Keratinocyte (primary cell): ENCODE measurements at regions not wholly inside any gene's neighbourhood (a gene's known extent, or its start where the extent isn't known, plus 50 kb on each side); places are given as distances from the start of the nearest gene placed in this dataset.

Experiments used
- DNase-seq: peaks from one replicate; pipeline ENCODE4 v3.0.0-alpha.2; 2011; ENCODE audit warnings: low read depth, missing footprints, low spot score
- FAIRE-seq: peaks from 2 replicates; lab custom pipeline; 2011; peaks lifted over from hg19 to GRCh38; lab: Jason Lieb, UNC
- H2AFZ ChIP-seq: 2 replicates; pipeline ENCODE4 v1.6.0; 2012; ENCODE audit warnings: low read length, control low read depth, inconsistent platforms; ENCODE audit not compliant: control insufficient read depth
- H3K27ac ChIP-seq: 2 replicates; pipeline ENCODE4 v1.5.1; 2011; ENCODE audit warnings: low read length; ENCODE audit not compliant: control insufficient read depth, insufficient read depth
- H3K27me3 ChIP-seq: 3 replicates; pipeline ENCODE4 v1.6.0; 2011; ENCODE audit warnings: low read length; ENCODE audit not compliant: control insufficient read depth, insufficient read depth; ENCODE audit errors: extremely low read depth
- H3K36me3 ChIP-seq, 2 experiments: 2 replicates in 1 of 2; 3 replicates in 1 of 2; pipeline ENCODE4 v1.5.1; 2011; ENCODE audit warnings: low read length in 2 of 2, mild to moderate bottlenecking in 1 of 2; ENCODE audit not compliant: control insufficient read depth in 2 of 2, insufficient read depth in 2 of 2; ENCODE audit errors: extremely low read depth in 1 of 2
- H3K4me1 ChIP-seq: 3 replicates; pipeline ENCODE4 v1.5.1; 2011; ENCODE audit warnings: low read length; ENCODE audit not compliant: control insufficient read depth, insufficient read depth; ENCODE audit errors: extremely low read depth
- H3K4me2 ChIP-seq: 3 replicates; pipeline ENCODE4 v1.6.0; 2011; ENCODE audit warnings: low read depth, low read length; ENCODE audit not compliant: control insufficient read depth, insufficient read depth; ENCODE audit errors: extremely low read depth
- H3K4me3 ChIP-seq, 3 experiments: fragments of 200-600 bp in 1 of 3; sonication (generic) in 1 of 3; 2 replicates in 2 of 3; 3 replicates in 1 of 3; pipeline ENCODE4 v1.5.1; 2011 to 2016; ENCODE audit warnings: low read length in 3 of 3, mild to moderate bottlenecking in 3 of 3, control low read depth in 2 of 3, inconsistent platforms in 1 of 3, low read depth in 1 of 3, mixed read lengths in 1 of 3, mixed run types in 1 of 3, moderate library complexity in 1 of 3; ENCODE audit not compliant: control insufficient read depth in 2 of 3, insufficient read depth in 2 of 3; ENCODE audit errors: extremely low read depth in 1 of 3
- H3K79me2 ChIP-seq: 2 replicates; pipeline ENCODE4 v1.6.0; 2012; ENCODE audit warnings: low read length; ENCODE audit not compliant: control insufficient read depth, insufficient read depth
- H3K9ac ChIP-seq: 3 replicates; pipeline ENCODE4 v1.6.0; 2011; ENCODE audit warnings: low read length; ENCODE audit not compliant: control insufficient read depth, insufficient read depth; ENCODE audit errors: extremely low read depth
- H3K9me1 ChIP-seq: 3 replicates; pipeline ENCODE4 v1.6.0; 2011; ENCODE audit warnings: low read length; ENCODE audit not compliant: control insufficient read depth, insufficient read depth; ENCODE audit errors: extremely low read depth
- H3K9me3 ChIP-seq: 2 replicates; pipeline ENCODE4 v1.5.1; 2012; ENCODE audit warnings: low read depth, low read length; ENCODE audit not compliant: control insufficient read depth
- H4K20me1 ChIP-seq: 3 replicates; pipeline ENCODE4 v1.6.0; 2011; ENCODE audit warnings: low read length; ENCODE audit not compliant: control insufficient read depth, insufficient read depth; ENCODE audit errors: extremely low read depth
- EZH2 ChIP-seq: IDR thresholded peaks from one replicate; pipeline ENCODE4 v1.6.1; 2012; ENCODE audit warnings: inconsistent platforms, mild to moderate bottlenecking, low read length, moderate library complexity
- dilution Hi-C: fragments of 300-500 bp; cut with MboI; formaldehyde crosslinking; loops from one replicate; pipeline ENCODE4 v1.7.0; 2020; ENCODE audit warnings: low sequenced_read_pairs; ENCODE audit not compliant: extremely low pct_ligation_motif_present
- TF ChIP-seq, protein P1 (sequence below), 3 experiments: IDR thresholded peaks in 1 of 3; conservative IDR thresholded peaks in 1 of 3; optimal IDR thresholded peaks in 1 of 3; 2 replicates in 2 of 3; 3 replicates in 1 of 3; pipeline versions ENCODE3 to v1.5.1; 2011; ENCODE audit warnings: low read length in 3 of 3, mild to moderate bottlenecking in 3 of 3, moderate library complexity in 2 of 3, control low read depth in 1 of 3, inconsistent platforms in 1 of 3; ENCODE audit not compliant: insufficient read depth in 2 of 3; ENCODE audit errors: extremely low read depth in 1 of 3

DNA sequence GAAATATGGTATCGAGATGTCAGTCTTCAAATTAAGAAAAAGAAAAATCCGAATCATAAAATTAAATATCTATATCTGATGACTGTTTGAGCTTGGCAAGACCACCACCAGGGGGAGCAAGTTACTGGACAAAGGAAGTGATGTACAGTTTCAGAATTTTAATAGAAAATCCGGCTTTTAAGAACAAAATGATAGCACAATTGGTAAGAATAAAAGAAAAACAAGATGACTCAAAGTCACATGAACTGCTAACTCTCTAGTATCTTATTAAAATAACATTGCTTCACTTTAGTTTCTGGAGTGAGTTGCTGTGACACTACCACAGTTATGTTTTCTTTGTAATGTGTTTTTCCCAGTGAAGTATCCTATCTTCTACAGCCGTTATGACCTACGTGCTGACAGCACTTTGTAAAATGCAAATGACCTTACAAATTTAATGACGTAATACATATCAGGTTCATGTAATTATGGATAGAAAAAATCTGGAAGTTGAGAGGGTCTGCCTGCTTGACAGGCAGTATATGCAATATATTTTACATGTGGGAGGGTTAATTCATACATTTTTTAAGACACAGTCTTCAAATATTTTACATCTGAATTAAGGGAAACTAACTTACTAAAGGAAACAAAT is 405.3 kb upstream of the HS3ST5 start:
- Histone ChIP-seq H3K27me3 (no peaks in the 10 kb centered on the region), H3K9me1 (no peaks in the 10 kb centered on the region), H2AFZ (no peak overlapping the region), H3K4me1 (no peaks in the 10 kb centered on the region), H4K20me1 (no peaks in the 10 kb centered on the region), H3K9me3 (no peaks in the 10 kb centered on the region), H3K4me2 (no peak overlapping the region), H3K27ac (no peak overlapping the region), H3K4me3 (no peak overlapping the region), H3K36me3 (no peaks in the 10 kb centered on the region), H3K79me2 (no peaks in the 10 kb centered on the region), H3K9ac (no peak overlapping the region)
- FAIRE-seq (no peak), DNase-seq (peak; percentile 2)
- TF ChIP-seq, protein P1, sequence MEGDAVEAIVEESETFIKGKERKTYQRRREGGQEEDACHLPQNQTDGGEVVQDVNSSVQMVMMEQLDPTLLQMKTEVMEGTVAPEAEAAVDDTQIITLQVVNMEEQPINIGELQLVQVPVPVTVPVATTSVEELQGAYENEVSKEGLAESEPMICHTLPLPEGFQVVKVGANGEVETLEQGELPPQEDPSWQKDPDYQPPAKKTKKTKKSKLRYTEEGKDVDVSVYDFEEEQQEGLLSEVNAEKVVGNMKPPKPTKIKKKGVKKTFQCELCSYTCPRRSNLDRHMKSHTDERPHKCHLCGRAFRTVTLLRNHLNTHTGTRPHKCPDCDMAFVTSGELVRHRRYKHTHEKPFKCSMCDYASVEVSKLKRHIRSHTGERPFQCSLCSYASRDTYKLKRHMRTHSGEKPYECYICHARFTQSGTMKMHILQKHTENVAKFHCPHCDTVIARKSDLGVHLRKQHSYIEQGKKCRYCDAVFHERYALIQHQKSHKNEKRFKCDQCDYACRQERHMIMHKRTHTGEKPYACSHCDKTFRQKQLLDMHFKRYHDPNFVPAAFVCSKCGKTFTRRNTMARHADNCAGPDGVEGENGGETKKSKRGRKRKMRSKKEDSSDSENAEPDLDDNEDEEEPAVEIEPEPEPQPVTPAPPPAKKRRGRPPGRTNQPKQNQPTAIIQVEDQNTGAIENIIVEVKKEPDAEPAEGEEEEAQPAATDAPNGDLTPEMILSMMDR (optimal IDR thresholded peaks at IDR 0.05 in 1 of 3, IDR thresholded peaks at IDR 0.05 in 1 of 3, conservative IDR thresholded peaks at IDR 0.05 in 1 of 3; ENCODE audit: extremely low read depth in 1 of 3, insufficient read depth in 2 of 3, low read length in 3 of 3) = peak; percentile 36 to 60 (median 50)
- no peak for TF ChIP-seq EZH2
- dilution Hi-C loops = no loop called here

DNA sequence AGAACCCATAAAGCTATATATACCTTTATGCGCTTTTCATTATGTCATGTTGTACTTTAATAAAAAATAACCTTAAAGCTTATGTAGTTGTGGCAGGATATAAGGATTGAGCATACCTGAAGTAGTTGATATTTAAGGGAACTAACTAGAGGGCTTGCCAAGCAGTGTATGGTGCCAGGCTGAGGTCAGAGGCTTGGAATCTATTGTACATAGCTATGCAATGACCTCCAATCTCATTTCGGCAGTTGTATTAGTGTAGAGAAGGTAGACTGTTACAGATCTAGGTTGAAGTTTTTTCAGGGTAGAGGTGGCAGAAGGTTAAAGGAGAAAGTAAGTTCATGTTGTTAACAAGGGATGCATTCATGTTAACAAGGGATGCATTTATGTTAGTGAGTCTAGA is 397.7 kb upstream of the HS3ST5 start:
- no peaks in the 10 kb centered on the region for H3K9me3 ChIP-seq
- H3K79me2 ChIP-seq = no peaks in the 10 kb centered on the region
- no peaks in the 10 kb centered on the region for H3K4me1 ChIP-seq
- H4K20me1 ChIP-seq = no peaks in the 10 kb centered on the region
- H3K9ac ChIP-seq = no peak overlapping the region
- dilution Hi-C loops = no loop called here
- FAIRE-seq (no peak), DNase-seq (no peak)
- H2AFZ ChIP-seq = no peak overlapping the region
- no peak overlapping the region for H3K27ac ChIP-seq
- no peak overlapping the region for H3K4me3 ChIP-seq
- TF ChIP-seq, protein P1 (optimal IDR thresholded peaks at IDR 0.05 in 1 of 3, IDR thresholded peaks at IDR 0.05 in 1 of 3, conservative IDR thresholded peaks at IDR 0.05 in 1 of 3; ENCODE audit: extremely low read depth in 1 of 3, insufficient read depth in 2 of 3, low read length in 3 of 3) = no peak
- TF ChIP-seq EZH2 = no peak
- no peaks in the 10 kb centered on the region for H3K9me1 ChIP-seq
- no peaks in the 10 kb centered on the region for H3K27me3 ChIP-seq
- no peak overlapping the region for H3K4me2 ChIP-seq
- H3K36me3 ChIP-seq = no peaks in the 10 kb centered on the region
